HG03108 (cell line): ENCODE measurements at regions not wholly inside any gene's neighbourhood (a gene's known extent, or its start where the extent isn't known, plus 50 kb on each side); places are given as distances from the start of the nearest gene placed in this dataset.
A peak's percentile ranks its signal among the peaks of the same experiment; 100 is the strongest.

Experiments
- ATAC-seq: cut with Tn5 transposase; IDR thresholded peaks from one replicate; pipeline ENCODE4 v1.9.1; 2021; ENCODE audit warnings: moderate library complexity; ENCODE audit not compliant: unreplicated experiment

DNA sequence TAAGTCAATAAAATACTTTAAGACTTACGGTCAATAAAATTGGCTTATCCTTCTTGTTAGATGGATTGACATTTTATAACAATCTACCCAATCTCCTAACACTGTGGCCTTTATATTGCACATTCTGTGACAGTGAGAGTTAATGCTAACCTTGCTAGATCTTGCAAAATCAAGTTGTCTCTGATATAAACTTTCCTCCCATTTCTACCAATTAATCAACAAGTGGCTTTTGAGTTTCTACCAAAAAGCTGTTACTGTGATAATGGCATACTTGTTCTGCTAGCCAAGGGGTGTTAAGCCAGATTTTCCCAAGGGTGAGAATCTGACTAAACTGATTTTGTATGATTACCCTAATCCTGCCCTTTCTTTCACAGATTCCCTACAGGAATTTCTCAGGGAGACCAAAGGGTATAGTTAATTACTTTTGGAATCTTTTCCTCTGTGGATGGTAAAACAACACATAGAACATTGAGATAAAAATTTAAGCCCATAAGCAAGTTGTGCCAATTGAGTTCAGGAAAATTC, 174.1 kb upstream of the SUCLG2 start:
- no peak for ATAC-seq

DNA sequence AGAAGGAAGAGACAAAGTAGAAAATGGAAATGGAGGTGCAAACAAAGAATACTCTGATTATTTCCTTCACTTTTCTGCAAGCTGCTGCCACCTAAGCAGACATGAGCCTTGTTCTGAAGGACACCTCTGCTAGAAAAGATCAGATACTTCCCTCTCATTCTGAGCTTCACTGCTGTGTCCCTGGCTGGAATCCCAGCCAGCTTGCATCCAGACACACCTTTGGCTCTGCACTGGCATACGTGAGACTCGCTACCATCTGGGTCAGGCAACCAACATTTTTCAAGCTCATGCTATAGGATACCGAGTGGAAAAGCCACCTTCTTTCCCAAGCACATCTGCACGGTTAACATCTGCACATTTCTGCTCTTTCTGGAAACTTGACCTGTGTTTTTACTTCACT, 166.7 kb upstream of the SUCLG2 start:
- ATAC-seq = no peak

DNA sequence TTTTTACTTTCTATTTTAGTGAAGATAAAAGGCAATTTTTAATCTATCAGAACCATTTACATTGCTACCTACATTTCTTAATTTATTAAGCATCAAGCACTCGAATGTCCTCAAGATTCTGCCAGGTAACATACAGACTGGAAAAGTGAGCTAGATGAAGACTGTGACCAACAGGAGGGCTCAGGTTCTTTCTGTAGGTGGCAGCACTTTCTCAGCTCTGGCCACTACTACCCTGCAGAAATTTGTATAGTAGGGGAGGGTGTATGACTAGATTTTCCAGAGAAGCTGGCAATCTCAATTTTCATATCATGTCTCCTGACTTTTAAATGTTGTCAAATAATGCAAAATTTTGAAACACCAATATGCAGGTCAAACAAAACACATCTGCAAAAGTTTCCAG, 165.0 kb upstream of the SUCLG2 start:
- no peak for ATAC-seq

DNA sequence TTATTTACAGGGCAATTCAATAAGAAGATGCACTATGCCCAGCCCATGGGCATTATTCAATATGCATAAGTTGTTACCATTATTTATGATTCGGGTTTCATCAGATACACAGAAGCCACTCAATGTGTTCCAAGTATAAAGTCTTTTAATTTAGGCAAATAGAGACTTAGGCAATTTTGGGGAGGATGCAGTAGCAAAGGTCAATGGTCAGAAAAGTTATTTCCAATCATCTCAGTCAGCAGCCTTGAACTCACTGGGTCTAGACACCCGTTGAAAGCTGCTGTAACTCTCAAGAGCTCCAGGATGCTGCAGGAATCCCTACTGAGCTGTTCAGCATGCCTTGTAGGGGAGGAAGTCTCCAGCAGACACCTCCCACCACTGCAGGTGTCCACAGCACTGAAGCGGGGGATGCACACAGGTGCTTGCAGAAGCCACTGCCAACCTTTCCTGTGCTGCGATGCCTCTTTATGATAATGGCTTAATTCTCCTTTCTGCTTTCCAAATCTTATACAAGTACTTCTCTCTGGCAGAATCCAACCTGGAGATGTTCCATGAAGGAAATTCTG, 155.0 kb upstream of the SUCLG2 start:
- no peak for ATAC-seq

DNA sequence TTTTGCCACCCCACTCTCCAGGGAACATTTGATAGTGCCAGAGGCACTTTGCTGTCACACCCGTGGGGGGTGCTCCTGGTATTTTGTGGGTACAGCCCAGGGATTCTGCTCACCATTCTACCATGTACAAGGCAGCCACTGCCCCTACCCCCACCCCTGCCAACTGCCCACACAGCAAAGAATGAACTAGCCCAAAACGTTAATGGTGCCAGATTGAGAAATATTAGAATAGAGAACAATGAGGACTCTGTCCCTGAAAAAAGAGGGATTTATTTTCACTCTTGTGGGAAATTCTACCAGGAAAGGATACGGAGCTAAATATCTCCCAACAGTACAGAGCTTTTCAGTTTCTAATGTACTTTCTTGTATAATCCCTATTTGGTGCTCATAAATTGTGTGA, 154.5 kb upstream of the SUCLG2 start:
- no peak for ATAC-seq

DNA sequence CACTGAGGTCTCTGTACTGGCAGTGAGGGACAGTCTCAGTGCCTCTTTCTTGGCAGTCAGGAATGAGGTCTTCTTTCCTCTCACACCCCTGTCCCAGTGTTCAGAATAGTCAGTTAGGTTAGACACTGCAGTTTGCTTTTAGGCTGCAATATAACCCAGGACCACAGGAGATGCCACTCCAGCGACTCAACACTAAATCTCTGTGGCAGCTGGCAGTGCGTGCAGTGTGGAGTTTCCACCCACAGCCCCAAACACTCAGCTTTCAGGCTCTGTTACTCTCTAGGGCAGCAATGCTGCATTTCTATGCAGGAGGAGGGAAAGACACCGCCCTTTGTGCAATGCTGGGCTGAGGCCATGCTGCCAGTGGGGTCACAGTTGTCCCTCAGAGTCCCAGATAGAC, 150.2 kb upstream of the SUCLG2 start:
- ATAC-seq = no peak

DNA sequence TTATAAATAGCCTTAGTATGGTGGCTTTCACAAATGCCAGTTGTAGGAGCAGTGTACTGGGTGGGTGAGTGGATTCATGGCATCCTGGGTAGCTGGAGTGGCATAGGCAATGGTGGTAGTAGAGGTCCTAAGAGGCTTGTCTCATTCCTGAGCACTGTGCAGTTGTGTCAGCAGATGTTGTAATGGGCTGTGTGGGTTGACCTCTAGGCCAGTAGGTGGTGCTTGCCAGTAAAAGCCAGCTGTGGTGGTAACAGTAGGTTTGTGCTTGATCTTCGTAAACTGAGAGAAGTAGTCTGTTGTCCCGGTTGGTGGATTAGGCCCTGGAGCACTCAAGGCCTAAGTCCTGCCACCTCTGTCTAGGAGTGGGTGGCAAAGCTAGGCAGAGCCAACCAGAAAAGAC, 149.7 kb upstream of the SUCLG2 start:
- ATAC-seq = no peak

DNA sequence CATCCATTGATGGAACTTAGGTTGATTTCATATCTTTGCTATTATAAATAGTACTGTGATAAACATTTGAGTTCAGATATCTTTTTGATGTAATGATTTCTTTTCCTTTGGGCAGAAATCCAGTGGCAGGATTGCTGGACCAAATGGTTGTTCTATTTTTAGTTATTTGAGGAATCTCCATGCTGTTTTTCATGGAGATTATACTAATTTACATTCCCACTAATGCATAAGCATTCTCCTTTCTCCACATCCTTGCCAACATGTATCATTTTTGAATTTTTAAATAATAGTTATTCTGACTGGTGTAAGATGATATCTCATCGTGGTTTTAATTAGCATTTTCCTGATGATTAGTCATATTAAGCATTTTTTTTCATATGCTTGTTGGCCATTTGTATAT, 144.0 kb upstream of the SUCLG2 start:
- ATAC-seq = no peak

DNA sequence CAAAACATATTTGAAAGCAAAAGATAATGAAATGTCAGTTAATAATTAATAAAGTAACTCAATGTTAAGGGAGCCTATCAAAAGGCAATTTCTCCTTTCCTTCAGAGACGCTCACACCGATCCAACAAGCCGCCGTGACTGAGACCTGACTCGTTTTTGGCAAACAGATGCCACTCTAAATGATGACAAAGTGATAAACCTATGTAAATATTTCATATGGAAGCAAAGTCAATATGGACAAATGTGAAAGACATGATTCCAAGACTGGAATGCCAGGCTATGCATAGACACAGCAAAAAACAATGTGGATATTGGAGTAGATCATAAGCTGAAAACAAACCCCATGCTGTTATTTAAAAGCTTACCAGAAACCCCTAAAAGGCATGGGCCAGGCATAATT, 137.2 kb upstream of the SUCLG2 start:
- ATAC-seq = no peak

DNA sequence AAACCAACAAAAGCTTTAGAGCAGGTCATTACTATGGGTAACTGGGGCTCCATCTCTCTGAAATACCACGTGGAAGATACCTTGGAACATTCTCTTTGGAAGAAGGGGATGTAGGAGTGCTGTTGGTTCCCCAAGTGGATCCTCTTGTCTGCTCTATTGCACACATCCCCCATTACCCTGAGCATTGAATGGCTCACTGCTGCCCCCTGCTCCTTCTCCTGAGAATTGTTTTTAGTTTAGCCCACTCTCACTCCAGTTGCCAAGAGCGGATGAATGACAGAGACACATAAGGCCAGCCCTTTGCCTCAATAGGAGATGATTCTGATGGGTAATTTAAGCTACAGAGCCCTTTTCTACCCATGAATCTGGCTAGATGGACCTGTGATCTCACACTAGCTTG, 135.6 kb upstream of the SUCLG2 start:
- ATAC-seq = peak; percentile 77

DNA sequence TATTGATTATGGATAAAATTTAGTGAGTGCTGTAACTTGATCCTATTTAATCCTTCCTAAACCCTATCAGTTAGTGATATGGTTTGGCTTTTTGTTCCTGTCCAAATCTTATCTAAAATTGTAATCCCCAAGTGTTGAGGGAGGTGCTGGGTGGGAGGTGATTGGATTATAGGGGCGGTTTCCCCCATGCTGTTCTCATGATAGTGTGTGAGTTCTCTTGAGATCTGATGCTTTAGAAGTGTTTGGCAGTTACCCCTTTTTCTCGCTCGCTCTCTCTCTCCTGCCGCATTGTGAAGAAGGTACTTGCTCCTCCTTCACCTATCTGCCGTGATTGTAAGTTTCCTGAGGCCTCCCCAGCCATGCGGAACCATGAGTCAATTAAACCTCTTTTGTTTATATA, 134.0 kb upstream of the SUCLG2 start:
- ATAC-seq = no peak

DNA sequence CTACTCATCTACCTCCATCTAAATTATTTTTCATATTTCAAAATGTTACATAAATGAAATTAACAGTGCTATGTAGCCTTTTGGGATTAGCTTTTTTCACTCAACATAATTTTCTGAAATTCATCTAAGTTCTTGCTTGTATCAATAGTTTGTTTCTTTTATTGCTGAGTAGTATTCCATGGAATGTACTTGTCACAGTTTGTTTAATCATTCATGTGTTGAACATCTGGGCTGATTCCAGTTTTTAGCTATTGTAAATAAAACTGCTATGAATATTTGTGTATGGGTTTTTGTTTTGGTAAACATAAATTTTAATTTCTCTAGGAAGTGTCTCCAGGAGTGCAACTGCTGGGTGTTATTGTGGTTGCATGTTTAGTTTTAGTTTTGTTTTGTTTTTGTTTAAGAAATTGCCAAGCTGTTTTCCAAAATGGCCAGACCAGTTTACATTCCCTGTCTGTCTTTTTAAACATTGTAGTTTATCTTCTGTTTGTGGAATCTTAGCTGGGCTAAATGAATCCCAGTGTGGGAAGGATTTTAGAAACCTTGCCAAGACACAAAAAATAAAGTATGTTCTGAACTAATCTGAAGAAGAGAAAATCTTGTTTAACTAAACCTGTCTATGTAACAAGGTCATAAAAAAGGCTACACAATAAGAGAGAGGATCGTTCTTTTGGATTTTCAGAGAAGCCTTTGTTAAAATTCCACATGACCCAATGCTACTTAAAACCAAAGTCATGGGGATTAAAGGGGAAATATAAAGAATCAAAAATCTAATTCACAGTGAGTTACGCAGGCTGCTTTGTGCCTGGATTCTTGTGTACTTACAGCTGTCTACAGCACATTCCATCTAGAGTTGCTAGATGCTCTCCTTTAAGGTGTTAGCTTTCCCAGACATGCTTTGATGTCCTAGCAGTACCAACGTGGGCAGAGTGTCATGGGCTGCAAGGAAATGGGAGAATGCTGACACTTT, 129.2 kb upstream of the SUCLG2 start:
- no peak for ATAC-seq

DNA sequence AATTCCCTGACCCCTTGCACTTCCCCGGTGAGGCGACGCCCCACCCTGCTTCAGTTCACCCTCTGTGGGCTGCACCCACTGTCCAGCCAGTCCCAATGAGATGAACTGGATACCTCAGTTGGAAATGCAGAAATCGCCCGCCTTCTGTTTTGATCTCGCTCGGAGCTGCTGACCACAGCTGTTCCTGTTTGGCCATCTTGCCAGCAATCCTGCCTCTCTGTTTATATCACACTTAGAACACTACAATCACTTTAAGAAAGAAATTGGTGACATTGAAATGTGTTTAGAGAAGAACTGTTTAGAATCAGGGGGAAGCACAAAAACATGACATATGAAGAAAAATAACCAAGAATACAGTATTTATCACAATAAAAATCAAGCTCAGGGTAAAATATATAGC, 127.5 kb upstream of the SUCLG2 start:
- ATAC-seq = no peak

DNA sequence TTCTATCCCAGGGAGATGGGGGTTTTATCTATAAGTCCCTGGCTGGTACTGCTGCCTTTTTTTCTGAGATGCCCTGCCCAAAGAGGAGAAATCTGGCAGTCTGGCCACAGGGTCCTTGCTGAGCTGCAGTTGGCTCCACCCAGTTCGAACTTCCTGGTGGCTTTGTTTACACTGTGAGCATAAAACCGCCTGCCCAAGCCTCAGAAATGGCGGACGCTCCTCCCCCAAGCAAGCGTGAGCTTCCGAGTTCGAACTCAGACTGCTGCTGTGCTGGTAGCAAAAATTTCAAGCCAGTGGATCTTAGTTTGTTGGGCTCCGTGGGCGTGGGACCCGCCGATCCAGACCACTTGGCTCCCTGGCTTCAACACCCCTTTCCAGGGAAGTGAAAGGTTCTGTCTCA, 126.8 kb upstream of the SUCLG2 start:
- no peak for ATAC-seq

DNA sequence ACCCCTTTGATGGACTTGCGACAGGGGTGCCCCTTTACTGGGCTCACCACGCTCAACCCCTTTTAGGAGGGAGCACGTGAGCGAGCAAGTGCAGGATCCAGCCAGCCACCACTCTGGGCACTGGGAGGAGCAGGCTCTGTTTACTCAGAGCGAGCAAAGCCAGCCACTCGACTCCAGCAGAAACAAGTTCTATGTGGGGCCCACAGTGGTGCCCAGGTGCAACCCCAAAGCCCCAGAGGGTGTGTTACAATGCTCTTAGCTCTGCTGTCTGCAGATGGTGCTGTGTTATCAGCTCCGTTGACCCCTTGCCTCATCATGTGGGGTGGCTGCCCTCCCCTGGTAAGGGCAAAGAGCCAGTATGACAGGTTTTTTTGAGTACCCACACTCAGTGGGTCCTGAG, 120.3 kb upstream of the SUCLG2 start:
- ATAC-seq = no peak

DNA sequence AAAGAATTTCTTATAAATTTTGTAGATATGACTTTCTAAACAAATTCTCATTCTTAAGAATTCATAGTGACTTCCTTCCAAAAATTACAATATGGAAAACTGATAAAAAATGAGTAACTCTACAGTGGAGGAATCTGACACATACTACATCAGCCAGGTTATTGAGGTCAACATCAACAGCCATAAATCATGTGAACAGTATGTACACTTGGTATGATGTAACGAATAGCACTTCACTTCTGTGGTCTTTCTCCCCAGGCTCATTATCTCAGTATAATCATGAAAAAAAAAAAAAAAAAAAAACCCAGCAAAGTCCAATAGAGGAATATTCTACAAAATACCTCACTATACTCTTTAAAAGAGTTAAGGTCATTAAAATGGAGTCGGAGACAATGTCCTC, 111.2 kb upstream of the SUCLG2 start:
- no peak for ATAC-seq

DNA sequence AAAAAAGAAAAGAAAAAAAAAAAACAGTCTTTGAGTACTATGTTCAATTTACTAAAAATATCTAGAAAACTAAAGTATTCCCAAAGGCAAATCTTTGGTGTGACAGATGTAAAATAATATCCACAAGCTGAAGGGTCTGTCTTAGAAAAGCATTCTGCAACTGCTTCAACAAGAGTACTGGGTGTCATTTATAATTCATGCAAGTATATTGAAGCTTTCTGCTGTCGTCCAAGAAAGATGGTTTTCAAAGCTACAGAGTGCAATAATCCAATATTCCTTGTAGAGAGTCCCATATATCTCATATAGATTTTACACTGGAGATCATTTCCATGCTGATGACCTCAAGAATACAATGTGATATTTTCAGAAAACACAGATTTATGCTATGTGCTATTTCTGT, 90.9 kb upstream of the SUCLG2 start:
- no peak for ATAC-seq

DNA sequence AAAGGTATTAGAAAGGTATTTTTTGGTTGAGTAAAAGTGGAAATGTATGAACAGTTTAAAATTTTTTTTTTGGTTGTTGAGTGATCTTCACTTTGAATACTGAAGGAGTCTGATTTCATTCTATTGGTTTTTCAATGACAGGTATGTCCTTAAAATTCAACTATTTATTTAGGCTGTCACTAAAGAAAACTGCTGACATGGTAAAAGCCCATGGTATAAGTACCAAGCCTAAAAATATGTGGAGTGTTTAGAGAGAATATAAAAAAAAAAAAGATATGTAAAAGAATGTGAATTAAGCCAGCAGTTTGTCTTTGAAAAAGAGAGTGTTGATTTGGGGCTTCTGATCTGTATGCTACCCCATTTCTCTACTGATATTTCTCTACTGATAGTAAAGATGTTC, 90.3 kb upstream of the SUCLG2 start:
- no peak for ATAC-seq

DNA sequence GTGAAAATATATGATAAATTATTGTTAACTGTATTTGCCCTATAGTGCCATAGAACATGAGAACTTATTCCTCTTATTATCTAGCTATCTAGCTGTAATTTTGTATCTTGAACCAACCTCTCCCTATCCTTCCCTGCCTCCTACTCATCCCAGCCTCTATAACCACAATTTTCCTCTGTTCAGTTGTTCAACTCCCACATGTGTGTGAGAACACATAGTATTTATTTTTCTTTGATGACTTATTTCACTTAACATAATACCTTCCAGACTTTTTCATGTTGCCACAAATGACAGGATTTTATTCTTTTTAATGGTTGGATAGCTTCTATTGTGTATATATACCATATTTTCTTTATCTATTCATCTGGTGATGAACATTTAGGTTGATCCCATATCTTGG, 85.4 kb upstream of the SUCLG2 start:
- ATAC-seq = no peak

DNA sequence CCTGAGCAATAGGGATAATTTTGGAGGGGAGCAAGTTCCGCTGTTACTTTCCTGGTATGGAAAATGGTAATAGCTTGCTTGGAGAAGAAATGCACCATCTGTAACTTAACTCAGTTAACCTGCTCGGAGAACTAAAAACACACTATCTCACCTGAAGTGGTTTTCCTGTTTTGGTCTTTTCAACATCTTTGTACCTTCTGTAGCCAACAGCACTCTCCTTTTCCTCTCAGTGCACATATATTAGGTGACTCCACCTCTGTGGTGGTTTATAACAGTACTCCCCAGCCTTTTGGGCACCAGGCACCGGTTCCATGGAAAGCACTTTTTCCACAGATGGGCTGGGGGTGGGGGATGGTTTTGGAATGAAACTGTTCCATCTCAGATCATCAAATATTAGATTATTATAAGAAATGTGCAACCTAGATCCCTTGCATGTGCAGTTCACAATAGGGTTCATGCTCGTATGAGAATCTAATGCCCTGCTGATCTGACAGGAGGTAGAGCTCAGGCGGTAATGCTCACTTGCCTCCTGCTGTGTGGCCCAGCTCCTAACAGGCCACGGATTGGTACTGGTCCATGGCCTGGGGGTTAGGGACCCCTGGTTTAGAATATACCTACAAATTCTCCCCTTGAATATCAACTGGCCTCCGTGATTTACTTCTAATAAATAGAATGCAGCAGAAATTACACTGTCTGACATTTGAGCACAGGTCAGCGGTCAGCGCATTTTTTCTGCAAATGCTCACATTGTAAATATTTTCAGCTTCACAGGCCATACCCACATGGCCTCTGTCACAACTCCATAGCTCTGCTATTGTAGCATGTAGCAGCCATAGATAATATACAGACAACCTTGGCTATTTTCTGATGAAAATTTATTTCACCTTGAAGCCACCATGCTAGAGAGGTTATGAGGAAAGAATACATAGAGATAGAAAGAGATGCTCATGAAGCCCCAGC, 83.8 kb upstream of the SUCLG2 start:
- ATAC-seq = no peak

DNA sequence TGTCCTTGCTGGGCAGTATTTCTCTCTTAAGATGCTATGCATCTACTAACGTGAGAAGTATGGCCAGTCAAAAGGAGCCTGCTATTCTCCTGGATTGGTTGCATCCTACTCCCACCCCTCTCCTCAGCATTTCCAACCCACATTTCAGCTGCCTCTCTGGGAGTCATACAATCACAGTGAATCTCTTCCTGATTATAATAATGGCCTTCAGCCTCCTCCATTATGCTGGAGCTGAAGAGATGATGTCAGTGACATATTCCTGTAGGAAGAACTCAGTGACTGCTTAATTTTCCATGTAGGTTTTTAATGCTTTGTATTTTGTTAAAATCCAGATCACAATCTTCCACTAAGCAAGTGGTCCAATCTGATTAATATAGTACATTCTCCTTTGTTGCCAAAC, 82.7 kb upstream of the SUCLG2 start:
- no peak for ATAC-seq
